HG03342 (cell line): ENCODE measurements at regions not wholly inside any gene's neighbourhood (a gene's known extent, or its start where the extent isn't known, plus 50 kb on each side); places are given as distances from the start of the nearest gene placed in this dataset.

ENCODE experiments used
- ATAC-seq: cut with Tn5 transposase; IDR thresholded peaks from one replicate; pipeline ENCODE4 v1.9.1; 2021; ENCODE audit warnings: mild to moderate bottlenecking, moderate library complexity; ENCODE audit not compliant: unreplicated experiment

- no peak for ATAC-seq
These were observed 544.0 kb upstream of the ZWINT start for GRCh38 chr10:56905051-56905450.

GRCh38 chr10:56902554-56902953 is 541.5 kb upstream of the ZWINT start:
- ATAC-seq = no peak

- ATAC-seq = no peak
These were observed 534.2 kb upstream of the ZWINT start for GRCh38 chr10:56895306-56895705.

- ATAC-seq = no peak
These were observed 520.2 kb upstream of the ZWINT start for GRCh38 chr10:56881218-56881617.

GRCh38 chr10:56880606-56881005 is 519.5 kb upstream of the ZWINT start:
- ATAC-seq = no peak

GRCh38 chr10:56874950-56875349 is 513.9 kb upstream of the ZWINT start:
- ATAC-seq = no peak

- ATAC-seq = no peak
These were observed 510.2 kb upstream of the ZWINT start for GRCh38 chr10:56871160-56871668.

- ATAC-seq = no peak
These were observed 506.2 kb upstream of the ZWINT start for GRCh38 chr10:56867236-56867635.

GRCh38 chr10:56856569-56856968 is 495.5 kb upstream of the ZWINT start:
- ATAC-seq = no peak

- ATAC-seq = no peak
These were observed 484.0 kb upstream of the ZWINT start for GRCh38 chr10:56844978-56845529.

GRCh38 chr10:56836659-56837058 is 475.6 kb upstream of the ZWINT start:
- peak; percentile 93 for ATAC-seq

GRCh38 chr10:56831681-56832080 is 470.6 kb upstream of the ZWINT start:
- no peak for ATAC-seq

GRCh38 chr10:56823849-56824248 is 462.8 kb upstream of the ZWINT start:
- ATAC-seq = peak; percentile 92

- no peak for ATAC-seq
These were observed 444.0 kb upstream of the ZWINT start for GRCh38 chr10:56805022-56805421.

GRCh38 chr10:56785292-56785691 is 424.2 kb upstream of the ZWINT start:
- ATAC-seq = no peak

GRCh38 chr10:56782503-56782902 is 421.4 kb upstream of the ZWINT start:
- ATAC-seq = no peak

GRCh38 chr10:56771343-56771742 is 410.3 kb upstream of the ZWINT start:
- no peak for ATAC-seq

- no peak for ATAC-seq
These were observed 402.0 kb upstream of the ZWINT start for GRCh38 chr10:56763090-56763489.

GRCh38 chr10:56745490-56745889 is 384.4 kb upstream of the ZWINT start:
- no peak for ATAC-seq

GRCh38 chr10:56728349-56728748 is 367.3 kb upstream of the ZWINT start:
- ATAC-seq = no peak

GRCh38 chr10:56722912-56723311 is 361.9 kb upstream of the ZWINT start:
- ATAC-seq = no peak

- no peak for ATAC-seq
These were observed 354.2 kb upstream of the ZWINT start for GRCh38 chr10:56715262-56715661.

- ATAC-seq = no peak
These were observed 337.4 kb upstream of the ZWINT start for GRCh38 chr10:56698506-56698905.
